ENCODE measurements at regions not wholly inside any gene's neighbourhood (a gene's known extent, or its start where the extent isn't known, plus 50 kb on each side); places are given as distances from the start of the nearest gene placed in this dataset.
A peak's percentile ranks its signal among the peaks of the same experiment; 100 is the strongest.

DNA sequence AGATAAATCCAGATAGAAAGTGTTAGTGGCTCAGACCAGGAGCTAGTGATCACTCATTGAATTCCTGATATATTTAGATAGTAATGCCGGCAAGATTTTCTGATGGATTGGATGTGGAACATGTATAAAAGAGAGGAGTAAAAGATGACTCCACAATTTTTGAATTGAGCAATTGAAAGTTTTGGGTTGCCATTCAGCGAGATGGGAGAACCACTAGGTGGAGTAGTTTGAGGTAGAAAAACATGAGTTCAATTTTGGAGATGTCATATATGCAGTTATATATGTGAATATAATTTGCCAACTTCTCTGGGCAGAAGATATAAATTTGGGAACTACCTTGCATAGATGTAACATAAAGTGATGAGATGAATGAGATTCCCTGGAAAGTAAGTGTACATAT lies 502.5 kb upstream of the SEMA6A start:
- H3K4me3 ChIP-seq, result no peak overlapping the region
- SMC1A ChIA-PET (ENCODE audit: uncharacterized antibody, unreplicated experiment), result interaction anchor here (1.1 kb wide), 1 partner anchor 502 kb away, joined by 3 read pairs; no protein-coding TSS in a partner anchor
- H3K36me3 ChIP-seq (ENCODE audit: control insufficient read depth in 2 of 2, insufficient read depth in 2 of 2, low read length in 1 of 2), result no peaks in the 10 kb centered on the region
- H3K9ac ChIP-seq (ENCODE audit: control insufficient read depth, insufficient read depth, low read length), result no peak overlapping the region; the same call in 1 of the 2 replicates
- no peaks in the 10 kb centered on the region for H3K27me3 ChIP-seq (replicated peaks in 1 of 2; ENCODE audit: control insufficient read depth in 2 of 2, insufficient read depth in 2 of 2, low read length in 1 of 2)
- 41% methylated on average over 2 of the region's 2 CpGs for WGBS (ENCODE audit: insufficient coverage, insufficient replicate concordance, low lambda C conversion rate, missing lambda C conversion rate)
- CTCF ChIA-PET, result interaction anchor here (1.3 kb wide), 1 partner anchor 501 kb away, joined by 3 read pairs; no protein-coding TSS in a partner anchor
- no peaks in the 10 kb centered on the region for H3K79me2 ChIP-seq (ENCODE audit: control insufficient read depth, insufficient read depth, low read length)
- FAIRE-seq (peak; percentile 86), ATAC-seq (peak; percentile 53), DNase-seq (ENCODE audit: low read depth, low spot score) (no peak)
- in situ Hi-C loops (cut with MboI) (no loop called here), intact Hi-C loops (cut with micrococcal nuclease; ENCODE audit: unreplicated experiment) (loop anchor here (10.0 kb wide), 1 partner anchor 502 kb away; the partner anchor contains the start of gene SEMA6A)
- TF ChIP-seq RAD21 (IDR thresholded peaks at IDR 0.05; ENCODE audit: insufficient read depth, low read depth, low read length), result peak; percentile 53
- TF ChIP-seq, protein P1, sequence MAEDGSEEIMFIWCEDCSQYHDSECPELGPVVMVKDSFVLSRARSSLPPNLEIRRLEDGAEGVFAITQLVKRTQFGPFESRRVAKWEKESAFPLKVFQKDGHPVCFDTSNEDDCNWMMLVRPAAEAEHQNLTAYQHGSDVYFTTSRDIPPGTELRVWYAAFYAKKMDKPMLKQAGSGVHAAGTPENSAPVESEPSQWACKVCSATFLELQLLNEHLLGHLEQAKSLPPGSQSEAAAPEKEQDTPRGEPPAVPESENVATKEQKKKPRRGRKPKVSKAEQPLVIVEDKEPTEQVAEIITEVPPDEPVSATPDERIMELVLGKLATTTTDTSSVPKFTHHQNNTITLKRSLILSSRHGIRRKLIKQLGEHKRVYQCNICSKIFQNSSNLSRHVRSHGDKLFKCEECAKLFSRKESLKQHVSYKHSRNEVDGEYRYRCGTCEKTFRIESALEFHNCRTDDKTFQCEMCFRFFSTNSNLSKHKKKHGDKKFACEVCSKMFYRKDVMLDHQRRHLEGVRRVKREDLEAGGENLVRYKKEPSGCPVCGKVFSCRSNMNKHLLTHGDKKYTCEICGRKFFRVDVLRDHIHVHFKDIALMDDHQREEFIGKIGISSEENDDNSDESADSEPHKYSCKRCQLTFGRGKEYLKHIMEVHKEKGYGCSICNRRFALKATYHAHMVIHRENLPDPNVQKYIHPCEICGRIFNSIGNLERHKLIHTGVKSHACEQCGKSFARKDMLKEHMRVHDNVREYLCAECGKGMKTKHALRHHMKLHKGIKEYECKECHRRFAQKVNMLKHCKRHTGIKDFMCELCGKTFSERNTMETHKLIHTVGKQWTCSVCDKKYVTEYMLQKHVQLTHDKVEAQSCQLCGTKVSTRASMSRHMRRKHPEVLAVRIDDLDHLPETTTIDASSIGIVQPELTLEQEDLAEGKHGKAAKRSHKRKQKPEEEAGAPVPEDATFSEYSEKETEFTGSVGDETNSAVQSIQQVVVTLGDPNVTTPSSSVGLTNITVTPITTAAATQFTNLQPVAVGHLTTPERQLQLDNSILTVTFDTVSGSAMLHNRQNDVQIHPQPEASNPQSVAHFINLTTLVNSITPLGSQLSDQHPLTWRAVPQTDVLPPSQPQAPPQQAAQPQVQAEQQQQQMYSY (CRISPR knock-in tag; IDR thresholded peaks at IDR 0.05), result no peak
- no peak for TF ChIP-seq ZNF217 (IDR thresholded peaks at IDR 0.05)
- TF ChIP-seq, protein P2, sequence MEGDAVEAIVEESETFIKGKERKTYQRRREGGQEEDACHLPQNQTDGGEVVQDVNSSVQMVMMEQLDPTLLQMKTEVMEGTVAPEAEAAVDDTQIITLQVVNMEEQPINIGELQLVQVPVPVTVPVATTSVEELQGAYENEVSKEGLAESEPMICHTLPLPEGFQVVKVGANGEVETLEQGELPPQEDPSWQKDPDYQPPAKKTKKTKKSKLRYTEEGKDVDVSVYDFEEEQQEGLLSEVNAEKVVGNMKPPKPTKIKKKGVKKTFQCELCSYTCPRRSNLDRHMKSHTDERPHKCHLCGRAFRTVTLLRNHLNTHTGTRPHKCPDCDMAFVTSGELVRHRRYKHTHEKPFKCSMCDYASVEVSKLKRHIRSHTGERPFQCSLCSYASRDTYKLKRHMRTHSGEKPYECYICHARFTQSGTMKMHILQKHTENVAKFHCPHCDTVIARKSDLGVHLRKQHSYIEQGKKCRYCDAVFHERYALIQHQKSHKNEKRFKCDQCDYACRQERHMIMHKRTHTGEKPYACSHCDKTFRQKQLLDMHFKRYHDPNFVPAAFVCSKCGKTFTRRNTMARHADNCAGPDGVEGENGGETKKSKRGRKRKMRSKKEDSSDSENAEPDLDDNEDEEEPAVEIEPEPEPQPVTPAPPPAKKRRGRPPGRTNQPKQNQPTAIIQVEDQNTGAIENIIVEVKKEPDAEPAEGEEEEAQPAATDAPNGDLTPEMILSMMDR (IDR thresholded peaks at IDR 0.05 in 2 of 3, conservative IDR thresholded peaks at IDR 0.05 in 1 of 3; ENCODE audit: control insufficient read depth in 2 of 3, extremely low read depth in 1 of 3, insufficient read depth in 1 of 3, low read depth in 3 of 3, low read length in 3 of 3), result peak; percentile 40 to 56 (median 46)
- no peak for TF ChIP-seq ELK1 (IDR thresholded peaks at IDR 0.05; ENCODE audit: low read depth, low read length)
- no peak for TF ChIP-seq FOXM1 (IDR thresholded peaks at IDR 0.05; ENCODE audit: low read depth, low read length)
- TF ChIP-seq SMC3 (IDR thresholded peaks at IDR 0.05; ENCODE audit: borderline replicate concordance, low read length), result peak; percentile 56; the same call in 1 of the 2 replicates
- no peak for TF ChIP-seq PAX5 (IDR thresholded peaks at IDR 0.05; ENCODE audit: borderline replicate concordance, low read depth, low read length)
- POLR2A ChIA-PET, result no interaction called here
- no TSS peak for BruUV-seq (replicated peaks)
- H2AFZ ChIP-seq (ENCODE audit: control insufficient read depth, low read depth, low read length), result no peak overlapping the region
- H3K4me1 ChIP-seq (ENCODE audit: control insufficient read depth, insufficient read depth, low read length), result no peaks in the 10 kb centered on the region
- H3K9me3 ChIP-seq (replicated peaks; ENCODE audit: control insufficient read depth, insufficient read depth, low read length), result no peaks in the 10 kb centered on the region; the same call in 2 of the 3 replicates
- no peaks in the 10 kb centered on the region for H4K20me1 ChIP-seq (ENCODE audit: control insufficient read depth, insufficient read depth)
- RAD21 ChIA-PET (ENCODE audit: unreplicated experiment), result no interaction called here
- H3K27ac ChIP-seq (ENCODE audit: control insufficient read depth, insufficient read depth), result no peak overlapping the region
- H3K4me2 ChIP-seq (ENCODE audit: control insufficient read depth, insufficient read depth), result no peak overlapping the region

All from GM12878 (cell line).